ENCODE measurements at regions not wholly inside any gene's neighbourhood (a gene's known extent, or its start where the extent isn't known, plus 50 kb on each side); places are given as distances from the start of the nearest gene placed in this dataset.

DNA sequence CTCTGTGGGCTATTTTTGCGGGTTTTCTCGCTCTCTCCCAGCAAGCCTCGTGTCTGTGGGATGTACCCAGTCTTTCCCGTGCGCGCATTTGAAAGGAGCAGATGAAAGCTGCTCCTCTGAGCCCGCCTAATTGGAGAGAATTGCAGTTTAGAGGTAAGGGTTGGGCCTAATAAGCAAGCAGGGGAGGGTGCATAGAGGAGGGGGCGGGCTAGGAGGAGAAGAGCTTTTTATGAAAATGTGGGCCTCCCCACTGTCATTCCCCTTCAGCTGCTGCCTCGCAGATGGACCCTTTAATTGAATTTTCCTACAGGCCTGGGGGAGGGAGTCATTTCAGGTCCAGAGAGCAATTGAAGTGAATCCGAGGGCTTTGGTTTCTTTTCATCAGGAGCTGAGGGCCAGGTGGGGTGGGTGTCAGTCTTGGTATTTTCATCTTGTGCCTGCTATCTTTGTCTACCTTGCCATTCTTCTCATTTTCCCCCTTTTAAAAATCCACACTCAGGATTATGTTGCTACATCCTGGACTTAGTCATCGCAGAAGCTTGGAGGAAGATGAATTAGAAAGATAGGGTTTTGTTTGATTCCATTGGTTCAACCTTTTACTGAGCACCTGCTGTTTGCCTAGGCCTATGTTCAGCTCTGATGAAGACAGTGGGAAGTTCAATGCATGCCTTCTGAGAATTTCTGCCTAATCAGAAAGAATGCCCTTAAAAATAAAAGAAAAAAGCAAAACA lies 423.4 kb downstream of the CD83 start:
- H3K27ac Mint-ChIP-seq (ENCODE audit: unreplicated experiment): peak overlapping the region; percentile 86
- no peak for TF ChIP-seq CTCF (IDR thresholded peaks at IDR 0.05; ENCODE audit: partially characterized antibody, unreplicated experiment)
- peaks cover 7% of the 10 kb centered on the region for H3K9me3 Mint-ChIP-seq (ENCODE audit: unreplicated experiment)
- no peak overlapping the region for H3K4me3 Mint-ChIP-seq (ENCODE audit: unreplicated experiment)
- peaks cover 42% of the 10 kb centered on the region for H3K4me1 Mint-ChIP-seq (ENCODE audit: low read depth, unreplicated experiment)
- peak; percentile 33 for DNase-seq
- peaks cover 9% of the 10 kb centered on the region for H3K27me3 Mint-ChIP-seq (ENCODE audit: unreplicated experiment)
- no peaks in the 10 kb centered on the region for H3K36me3 Mint-ChIP-seq (ENCODE audit: unreplicated experiment)

DNA sequence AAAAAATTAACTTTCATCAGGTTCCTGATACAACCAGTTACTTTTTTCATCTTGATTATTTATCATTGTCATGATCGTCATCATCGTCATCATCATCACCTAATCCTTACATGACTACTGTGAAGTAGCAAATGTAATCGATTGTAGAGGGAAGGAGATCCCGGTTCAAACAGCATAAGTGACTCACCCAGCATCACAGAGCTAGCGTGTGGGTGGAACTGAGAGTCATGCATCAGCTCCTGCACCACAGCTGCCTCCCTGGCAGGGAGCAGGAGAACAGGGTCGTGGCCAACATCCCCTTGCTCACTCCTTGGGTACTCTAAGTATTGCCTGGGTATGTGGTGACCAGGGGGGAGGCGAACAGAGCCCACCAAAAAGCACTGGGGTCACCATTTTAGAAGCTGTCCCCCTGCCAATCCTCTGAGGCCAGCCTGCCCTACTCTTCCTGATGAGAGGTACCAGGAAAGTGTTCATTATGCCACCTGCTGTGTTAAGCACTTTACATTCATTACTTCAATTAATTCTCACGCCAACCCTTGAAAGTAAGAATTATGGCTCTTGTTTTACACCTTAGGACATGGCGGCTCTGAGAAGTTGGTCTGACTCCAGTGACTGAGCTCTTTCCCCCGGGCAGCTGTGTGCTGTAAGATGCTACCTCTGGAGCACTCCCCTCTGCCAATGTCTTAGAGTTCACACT lies 425.2 kb downstream of the CD83 start:
- Mint-ChIP-seq H3K27me3 (ENCODE audit: unreplicated experiment) (peaks cover 9% of the 10 kb centered on the region), H3K36me3 (ENCODE audit: unreplicated experiment) (no peaks in the 10 kb centered on the region), H3K4me3 (ENCODE audit: unreplicated experiment) (no peak overlapping the region), H3K27ac (ENCODE audit: unreplicated experiment) (no peak overlapping the region), H3K9me3 (ENCODE audit: unreplicated experiment) (peaks cover 7% of the 10 kb centered on the region), H3K4me1 (ENCODE audit: low read depth, unreplicated experiment) (peaks cover 42% of the 10 kb centered on the region)
- no peak for DNase-seq
- TF ChIP-seq CTCF (IDR thresholded peaks at IDR 0.05; ENCODE audit: partially characterized antibody, unreplicated experiment): no peak

DNA sequence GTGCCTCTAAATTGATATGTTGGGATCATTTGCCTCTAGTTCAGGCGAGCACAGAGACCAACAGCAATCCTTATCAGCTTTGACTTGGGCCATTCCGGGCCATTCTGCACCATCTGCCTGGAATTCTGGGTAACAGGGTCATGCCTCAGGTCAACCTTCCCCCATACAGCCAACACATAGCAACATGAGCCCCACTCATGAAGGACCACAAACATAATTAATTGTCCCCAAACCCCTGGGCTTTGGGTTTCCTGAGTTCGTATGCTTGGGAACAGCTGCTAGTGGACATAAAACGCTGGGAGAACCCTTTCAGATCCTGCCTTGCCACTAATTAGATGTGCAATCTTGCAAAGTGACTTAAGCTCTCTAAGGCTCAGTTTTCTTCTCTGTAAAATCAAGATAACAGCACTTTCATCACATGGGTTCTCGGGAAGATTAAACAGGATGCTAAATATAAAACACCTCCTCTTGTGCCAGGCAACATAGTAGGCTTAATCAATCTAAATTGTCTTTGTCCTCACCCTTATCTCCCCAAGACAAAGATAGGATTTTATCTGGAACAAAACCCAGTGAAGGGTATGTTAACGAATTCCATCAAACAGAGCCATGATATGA lies 426.5 kb downstream of the CD83 start:
- Mint-ChIP-seq H3K27me3 (ENCODE audit: unreplicated experiment) (peaks cover 9% of the 10 kb centered on the region), H3K36me3 (ENCODE audit: unreplicated experiment) (no peaks in the 10 kb centered on the region), H3K27ac (ENCODE audit: unreplicated experiment) (peak overlapping the region; percentile 23), H3K4me1 (ENCODE audit: low read depth, unreplicated experiment) (peaks cover 47% of the 10 kb centered on the region), H3K4me3 (ENCODE audit: unreplicated experiment) (no peak overlapping the region), H3K9me3 (ENCODE audit: unreplicated experiment) (peaks cover 7% of the 10 kb centered on the region)
- no peak for TF ChIP-seq CTCF (IDR thresholded peaks at IDR 0.05; ENCODE audit: partially characterized antibody, unreplicated experiment)
- DNase-seq: no peak

DNA sequence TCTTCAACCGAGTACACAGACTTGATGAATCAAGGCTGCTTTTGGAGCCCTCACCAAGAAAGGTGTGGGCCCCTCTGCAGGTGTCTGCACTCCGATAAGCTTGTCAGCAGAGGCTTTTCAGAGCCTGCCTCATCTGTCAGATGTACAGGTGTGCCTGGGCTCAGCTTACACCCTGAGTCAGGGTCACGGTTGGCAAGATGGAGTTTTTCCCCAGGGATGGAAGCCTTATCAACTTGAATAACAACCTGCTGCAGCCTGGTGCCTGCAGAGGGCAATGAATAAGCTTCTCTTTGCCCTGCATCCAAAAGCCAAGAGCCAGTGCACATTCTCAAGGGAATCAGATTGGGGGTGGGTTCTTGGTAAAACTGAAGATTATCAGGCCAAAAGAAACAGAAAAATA lies 427.1 kb downstream of the CD83 start:
- Mint-ChIP-seq H3K27ac (ENCODE audit: unreplicated experiment) (no peak overlapping the region), H3K4me1 (ENCODE audit: low read depth, unreplicated experiment) (peaks cover 48% of the 10 kb centered on the region), H3K9me3 (ENCODE audit: unreplicated experiment) (peaks cover 9% of the 10 kb centered on the region), H3K4me3 (ENCODE audit: unreplicated experiment) (no peak overlapping the region), H3K36me3 (ENCODE audit: unreplicated experiment) (no peaks in the 10 kb centered on the region), H3K27me3 (ENCODE audit: unreplicated experiment) (peaks cover 12% of the 10 kb centered on the region)
- TF ChIP-seq CTCF (IDR thresholded peaks at IDR 0.05; ENCODE audit: partially characterized antibody, unreplicated experiment): no peak
- DNase-seq: no peak

DNA sequence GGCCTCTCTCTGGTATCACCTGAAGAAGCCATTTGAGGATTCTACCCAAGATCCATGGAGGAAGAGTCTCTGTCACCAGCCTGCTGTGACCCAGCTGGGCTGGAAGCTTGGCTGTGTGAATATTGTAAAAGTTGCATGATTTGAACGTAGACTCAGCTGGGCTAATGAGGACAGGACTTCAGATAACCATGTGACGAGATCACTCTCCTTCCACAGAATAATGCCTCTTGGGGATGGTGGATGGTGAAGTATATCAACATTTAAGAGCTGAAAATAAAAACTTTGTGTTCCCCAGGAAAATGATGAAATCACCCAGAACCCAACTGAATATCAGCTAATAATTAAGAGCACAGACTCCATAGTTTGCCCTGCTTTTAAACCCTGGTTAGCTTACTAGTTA lies 427.9 kb downstream of the CD83 start:
- Mint-ChIP-seq H3K27ac (ENCODE audit: unreplicated experiment) (no peak overlapping the region), H3K27me3 (ENCODE audit: unreplicated experiment) (peaks cover 13% of the 10 kb centered on the region), H3K4me1 (ENCODE audit: low read depth, unreplicated experiment) (peaks cover 49% of the 10 kb centered on the region)

More for the DNA sequence above, 427.9 kb downstream of the CD83 start:
- H3K9me3 Mint-ChIP-seq (ENCODE audit: unreplicated experiment): peaks cover 11% of the 10 kb centered on the region
- no peaks in the 10 kb centered on the region for H3K36me3 Mint-ChIP-seq (ENCODE audit: unreplicated experiment)
- no peak for TF ChIP-seq CTCF (IDR thresholded peaks at IDR 0.05; ENCODE audit: partially characterized antibody, unreplicated experiment)
- no peak for DNase-seq
- H3K4me3 Mint-ChIP-seq (ENCODE audit: unreplicated experiment): no peak overlapping the region

Data from glutamatergic neuron (in vitro differentiated cells).